Loucy (cell line): ENCODE measurements at regions not wholly inside any gene's neighbourhood (a gene's known extent, or its start where the extent isn't known, plus 50 kb on each side); places are given as distances from the start of the nearest gene placed in this dataset.
"Not testable (repeated sequence)": the region's sequence is repeated elsewhere in the genome, so short reads cannot be mapped to it uniquely, and the experiment has no call there.

Experiments
- EZH2phosphoT487 ChIP-seq: fragments of 200-600 bp; IDR thresholded peaks from 2 replicates; pipeline ENCODE4 v1.6.1; 2018; ENCODE audit warnings: antibody characterized with exemption, mild to moderate bottlenecking, moderate library complexity, borderline replicate concordance
- TF ChIP-seq, protein P1 (sequence below): fragments of 200-600 bp; sonication (generic); conservative IDR thresholded peaks from 2 replicates; pipeline ENCODE4 v1.5.1; 2014; ENCODE audit warnings: mild to moderate bottlenecking, antibody characterized with exemption, low read length

DNA sequence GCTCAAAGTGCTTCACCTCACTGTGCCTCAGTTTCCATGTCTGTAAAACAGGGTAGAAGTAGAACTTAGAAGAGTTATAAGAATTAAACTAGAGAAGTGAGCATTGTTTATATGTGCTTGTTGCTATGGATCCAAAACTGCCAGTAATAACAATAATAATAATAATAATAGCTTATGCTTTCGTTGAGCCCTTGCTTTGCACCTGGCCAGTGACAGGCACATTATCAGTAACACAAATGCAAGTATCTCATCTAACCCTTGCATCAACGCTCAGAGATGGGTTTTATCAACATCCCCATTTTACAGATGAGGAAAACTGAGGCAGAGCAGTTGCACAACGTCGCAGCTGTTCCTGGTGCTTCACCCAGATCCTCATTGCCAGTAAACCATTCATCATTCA is 125.0 kb downstream of the NPIPA8 start:
- TF ChIP-seq EZH2phosphoT487: not testable (repeated sequence)
- TF ChIP-seq, protein P1, sequence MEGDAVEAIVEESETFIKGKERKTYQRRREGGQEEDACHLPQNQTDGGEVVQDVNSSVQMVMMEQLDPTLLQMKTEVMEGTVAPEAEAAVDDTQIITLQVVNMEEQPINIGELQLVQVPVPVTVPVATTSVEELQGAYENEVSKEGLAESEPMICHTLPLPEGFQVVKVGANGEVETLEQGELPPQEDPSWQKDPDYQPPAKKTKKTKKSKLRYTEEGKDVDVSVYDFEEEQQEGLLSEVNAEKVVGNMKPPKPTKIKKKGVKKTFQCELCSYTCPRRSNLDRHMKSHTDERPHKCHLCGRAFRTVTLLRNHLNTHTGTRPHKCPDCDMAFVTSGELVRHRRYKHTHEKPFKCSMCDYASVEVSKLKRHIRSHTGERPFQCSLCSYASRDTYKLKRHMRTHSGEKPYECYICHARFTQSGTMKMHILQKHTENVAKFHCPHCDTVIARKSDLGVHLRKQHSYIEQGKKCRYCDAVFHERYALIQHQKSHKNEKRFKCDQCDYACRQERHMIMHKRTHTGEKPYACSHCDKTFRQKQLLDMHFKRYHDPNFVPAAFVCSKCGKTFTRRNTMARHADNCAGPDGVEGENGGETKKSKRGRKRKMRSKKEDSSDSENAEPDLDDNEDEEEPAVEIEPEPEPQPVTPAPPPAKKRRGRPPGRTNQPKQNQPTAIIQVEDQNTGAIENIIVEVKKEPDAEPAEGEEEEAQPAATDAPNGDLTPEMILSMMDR: not testable (repeated sequence)
